Uterus (tissue), 3 donors: ENCODE measurements at regions not wholly inside any gene's neighbourhood (a gene's known extent, or its start where the extent isn't known, plus 50 kb on each side); places are given as distances from the start of the nearest gene placed in this dataset.

Source experiments
- DNase-seq, 2 donors: peaks; one replicate each; pipeline ENCODE4 v3.0.0-alpha.2; 2019 to 2020
- H3K27ac ChIP-seq, 2 donors: fragments of 200-600 bp; sonication (generic); 1 replicate in 1 of 2; 2 replicates in 1 of 2; pipeline ENCODE4 v1.5.1; 2016 to 2018
- H3K27me3 ChIP-seq, 2 donors: fragments of 200-600 bp; sonication (generic); one replicate each; pipeline ENCODE4 v1.5.1; 2018 to 2019; ENCODE audit warnings: control low read depth in 1 of 2
- H3K36me3 ChIP-seq, 2 donors: fragments of 200-600 bp; sonication (generic); one replicate each; pipeline ENCODE4 v1.5.1; 2019; ENCODE audit warnings: control low read depth in 1 of 2
- H3K4me1 ChIP-seq, 2 donors: fragments of 200-600 bp; sonication (generic); one replicate each; pipeline ENCODE4 v1.5.1; 2018 to 2019; ENCODE audit warnings: control low read depth in 1 of 2
- H3K4me3 ChIP-seq, 2 donors: fragments of 200-600 bp; sonication (generic); 1 replicate in 1 of 2; 2 replicates in 1 of 2; pipeline ENCODE4 v1.5.1; 2018 to 2019; ENCODE audit warnings: mild to moderate bottlenecking in 1 of 2
- H3K9me3 ChIP-seq, 2 donors: fragments of 200-600 bp; sonication (generic); one replicate each; pipeline ENCODE4 v1.5.1; 2019; ENCODE audit warnings: control low read depth in 1 of 2
- POLR2A ChIP-seq, 2 donors: fragments of 450-650 bp; IDR thresholded peaks; one replicate each; pipeline ENCODE4 v1.6.1; 2016; ENCODE audit warnings: antibody characterized with exemption in 2 of 2, mild to moderate bottlenecking in 1 of 2, moderate library complexity in 1 of 2
- intact Hi-C: fragments of 100-400 bp; cut with DNase I; formaldehyde crosslinking; loops from one replicate; pipeline ENCODE4 v1.15.1; 2023; ENCODE audit warnings: low total_unique reads
- TF ChIP-seq, protein P1 (sequence below), 4 experiments: fragments of 200-600 bp in 2 of 4; fragments of 450-650 bp in 2 of 4; sonication (generic) in 2 of 4; IDR thresholded peaks; one replicate each; pipeline ENCODE4 v1.5.1; 2016 to 2019; ENCODE audit warnings: antibody characterized with exemption in 4 of 4, mild to moderate bottlenecking in 2 of 4, moderate library complexity in 1 of 4
- donor health status: DM: yes; HTN: yes; CAD: no.

DNA sequence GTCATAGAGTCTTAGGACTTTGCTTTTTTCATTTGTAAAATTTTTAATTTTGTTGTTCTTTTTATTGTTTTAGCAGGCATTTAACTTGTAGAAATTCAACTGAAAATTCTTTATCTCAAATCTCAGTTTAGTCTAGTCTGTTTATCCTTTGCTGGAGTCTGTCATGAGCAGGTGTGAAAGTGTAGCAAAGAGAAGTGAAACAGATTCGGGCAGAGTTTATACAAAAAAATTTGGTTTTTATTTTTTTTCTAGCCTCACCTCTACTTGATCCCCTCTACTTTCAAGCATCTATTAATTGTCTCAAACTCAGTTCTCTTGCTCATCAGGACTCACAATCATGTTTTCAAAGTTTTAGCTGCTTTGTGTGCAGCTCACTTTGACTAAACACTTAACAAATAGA is 655.2 kb downstream of the HDGFL1 start:
- H3K4me3 ChIP-seq: no peak overlapping the region
- no peaks in the 10 kb centered on the region for H3K4me1 ChIP-seq
- no peaks in the 10 kb centered on the region for H3K9me3 ChIP-seq
- DNase-seq: no peak
- H3K36me3 ChIP-seq: no peaks in the 10 kb centered on the region
- intact Hi-C loops: no loop called here
- no peak overlapping the region for H3K27ac ChIP-seq
- no peaks in the 10 kb centered on the region for H3K27me3 ChIP-seq
- TF ChIP-seq, protein P1, sequence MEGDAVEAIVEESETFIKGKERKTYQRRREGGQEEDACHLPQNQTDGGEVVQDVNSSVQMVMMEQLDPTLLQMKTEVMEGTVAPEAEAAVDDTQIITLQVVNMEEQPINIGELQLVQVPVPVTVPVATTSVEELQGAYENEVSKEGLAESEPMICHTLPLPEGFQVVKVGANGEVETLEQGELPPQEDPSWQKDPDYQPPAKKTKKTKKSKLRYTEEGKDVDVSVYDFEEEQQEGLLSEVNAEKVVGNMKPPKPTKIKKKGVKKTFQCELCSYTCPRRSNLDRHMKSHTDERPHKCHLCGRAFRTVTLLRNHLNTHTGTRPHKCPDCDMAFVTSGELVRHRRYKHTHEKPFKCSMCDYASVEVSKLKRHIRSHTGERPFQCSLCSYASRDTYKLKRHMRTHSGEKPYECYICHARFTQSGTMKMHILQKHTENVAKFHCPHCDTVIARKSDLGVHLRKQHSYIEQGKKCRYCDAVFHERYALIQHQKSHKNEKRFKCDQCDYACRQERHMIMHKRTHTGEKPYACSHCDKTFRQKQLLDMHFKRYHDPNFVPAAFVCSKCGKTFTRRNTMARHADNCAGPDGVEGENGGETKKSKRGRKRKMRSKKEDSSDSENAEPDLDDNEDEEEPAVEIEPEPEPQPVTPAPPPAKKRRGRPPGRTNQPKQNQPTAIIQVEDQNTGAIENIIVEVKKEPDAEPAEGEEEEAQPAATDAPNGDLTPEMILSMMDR (IDR thresholded peaks at IDR 0.05): no peak
- no peak for TF ChIP-seq POLR2A (IDR thresholded peaks at IDR 0.05)

DNA sequence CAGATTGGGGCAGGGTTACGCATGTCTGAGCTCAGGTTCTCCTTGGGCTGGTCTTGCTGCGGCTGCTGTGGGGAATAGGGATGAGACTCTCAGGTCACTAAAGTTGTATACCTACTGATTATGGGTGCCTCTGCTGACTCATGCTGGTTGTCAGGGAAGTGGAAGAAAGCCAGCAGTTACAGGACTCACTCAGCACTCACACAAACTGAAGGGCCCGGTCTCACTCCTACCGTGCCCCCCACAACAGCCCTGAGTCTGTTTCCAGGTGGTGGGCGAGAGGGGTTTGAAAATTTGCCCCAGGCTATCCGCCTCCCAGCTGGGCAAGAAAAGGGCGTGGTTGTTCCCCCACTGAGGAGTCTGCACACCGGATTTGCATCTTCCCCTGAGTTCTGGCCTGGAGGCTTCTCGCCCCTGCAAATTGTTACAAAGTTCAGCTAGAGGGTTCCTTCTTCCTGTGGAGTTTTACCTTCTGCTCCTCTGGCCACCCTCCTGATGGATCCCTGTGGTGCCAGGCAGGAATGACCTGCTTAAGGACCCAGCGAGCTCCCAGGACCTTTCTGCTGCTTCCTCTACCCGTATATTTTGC is 659.2 kb downstream of the HDGFL1 start:
- intact Hi-C loops: no loop called here
- no peak for TF ChIP-seq POLR2A (IDR thresholded peaks at IDR 0.05)
- TF ChIP-seq, protein P1 (IDR thresholded peaks at IDR 0.05): no peak

DNA sequence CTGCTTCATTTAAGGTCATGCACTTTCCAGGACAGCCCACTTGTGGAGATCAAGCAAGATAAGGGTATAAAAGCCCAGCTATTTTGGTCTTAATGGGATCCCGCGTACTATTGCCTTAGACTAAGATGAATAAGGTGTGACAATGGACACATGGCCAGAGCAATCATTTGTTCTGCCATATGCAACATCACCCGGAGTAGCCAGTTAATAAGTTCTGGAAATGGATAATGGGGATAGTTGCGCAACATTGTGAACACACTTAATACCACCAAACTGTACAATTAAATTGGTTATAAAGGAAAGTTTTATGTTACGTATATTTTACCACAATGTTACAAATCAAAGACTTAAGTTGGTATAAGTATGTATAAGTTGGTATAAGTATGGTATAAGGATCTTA is 674.5 kb downstream of the HDGFL1 start:
- intact Hi-C loops: no loop called here
- Histone ChIP-seq H3K4me1 (no peaks in the 10 kb centered on the region), H3K36me3 (no peaks in the 10 kb centered on the region), H3K9me3 (no peaks in the 10 kb centered on the region), H3K27me3 (no peaks in the 10 kb centered on the region), H3K27ac (no peak overlapping the region), H3K4me3 (no peak overlapping the region)
- TF ChIP-seq POLR2A (IDR thresholded peaks at IDR 0.05): no peak
- TF ChIP-seq, protein P1 (IDR thresholded peaks at IDR 0.05): no peak
- DNase-seq: no peak

More for the DNA sequence above, 659.2 kb downstream of the HDGFL1 start:
- Histone ChIP-seq H3K4me3 (no peak overlapping the region), H3K9me3 (no peaks in the 10 kb centered on the region), H3K27ac (no peak overlapping the region), H3K36me3 (no peaks in the 10 kb centered on the region), H3K4me1 (no peaks in the 10 kb centered on the region), H3K27me3 (no peaks in the 10 kb centered on the region)
- DNase-seq: no peak

DNA sequence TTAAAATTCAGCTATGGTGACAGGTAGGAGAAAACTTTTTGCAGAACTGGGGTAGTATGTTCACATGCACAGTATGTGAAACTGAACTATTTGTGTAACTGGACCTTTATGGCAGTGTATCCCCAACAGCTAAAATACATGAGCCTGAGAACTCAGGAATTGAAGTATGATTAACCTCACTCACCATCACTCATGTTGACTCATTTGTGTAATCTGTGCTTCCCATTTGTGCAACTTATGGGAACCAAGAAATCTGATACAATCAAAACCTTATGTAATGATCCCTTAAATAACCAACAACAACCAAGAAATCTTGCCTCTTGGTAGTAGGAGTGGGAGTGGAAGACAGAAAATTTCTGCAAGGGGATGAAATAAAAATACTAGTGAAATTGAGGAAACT is 674.9 kb downstream of the HDGFL1 start:
- Histone ChIP-seq H3K4me1 (no peaks in the 10 kb centered on the region), H3K27me3 (no peaks in the 10 kb centered on the region), H3K9me3 (no peaks in the 10 kb centered on the region), H3K4me3 (no peak overlapping the region), H3K27ac (no peak overlapping the region), H3K36me3 (no peaks in the 10 kb centered on the region)
- no peak for DNase-seq
- intact Hi-C loops: no loop called here
- TF ChIP-seq, protein P1 (IDR thresholded peaks at IDR 0.05): no peak
- TF ChIP-seq POLR2A (IDR thresholded peaks at IDR 0.05): no peak

DNA sequence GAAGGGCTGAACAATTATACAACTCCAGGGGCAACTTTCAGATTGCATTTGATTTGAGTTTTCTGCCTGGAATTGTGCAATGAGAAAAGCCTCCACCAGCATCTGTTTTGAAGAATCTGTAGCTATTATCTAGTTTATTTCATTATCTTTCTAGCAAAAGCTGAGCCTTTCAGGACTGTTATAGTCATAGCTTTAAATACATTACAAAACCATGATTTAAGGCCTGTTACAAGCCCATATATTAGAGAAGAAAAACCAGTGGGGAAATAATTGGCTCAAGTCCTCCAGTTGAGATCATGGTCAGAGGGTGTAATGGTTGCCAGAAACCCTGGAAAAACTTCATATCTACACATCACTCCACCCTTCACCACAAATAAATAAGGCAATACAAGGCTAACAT is 676.2 kb downstream of the HDGFL1 start:
- Histone ChIP-seq H3K36me3 (no peaks in the 10 kb centered on the region), H3K27me3 (no peaks in the 10 kb centered on the region), H3K4me1 (no peaks in the 10 kb centered on the region), H3K4me3 (no peak overlapping the region), H3K27ac (peak overlapping the region in 1 of 2 donors; percentile 34), H3K9me3 (no peaks in the 10 kb centered on the region)
- intact Hi-C loops: no loop called here
- no peak for DNase-seq
- no peak for TF ChIP-seq POLR2A (IDR thresholded peaks at IDR 0.05)
- TF ChIP-seq, protein P1 (IDR thresholded peaks at IDR 0.05): no peak
